ENCODE measurements at regions not wholly inside any gene's neighbourhood (a gene's known extent, or its start where the extent isn't known, plus 50 kb on each side); places are given as distances from the start of the nearest gene placed in this dataset.

- Histone ChIP-seq H3K27ac (no peak overlapping the region), H3K4me1 (no peaks in the 10 kb centered on the region), H3K9me3 (no peaks in the 10 kb centered on the region), H3K27me3 (ENCODE audit: low read depth) (no peaks in the 10 kb centered on the region), H3K36me3 (no peaks in the 10 kb centered on the region), H3K4me3 (no peak overlapping the region)
- no peak for DNase-seq
- ATAC-seq, result no peak
- TF ChIP-seq CTCF (IDR thresholded peaks at IDR 0.05), result no peak
- intact Hi-C loops (cut with DNase I), result no loop called here
Observed at GRCh38 chr4:64551125-64551524, 141.9 kb upstream of the TECRL start.

GRCh38 chr4:64545593-64545992 is 136.3 kb upstream of the TECRL start:
- ATAC-seq, result no peak
- intact Hi-C loops (cut with DNase I), result no loop called here
- Histone ChIP-seq H3K27ac (no peak overlapping the region), H3K27me3 (ENCODE audit: low read depth) (no peaks in the 10 kb centered on the region), H3K9me3 (no peaks in the 10 kb centered on the region), H3K4me1 (no peaks in the 10 kb centered on the region), H3K4me3 (no peak overlapping the region), H3K36me3 (no peaks in the 10 kb centered on the region)
- no peak for DNase-seq
- no peak for TF ChIP-seq CTCF (IDR thresholded peaks at IDR 0.05)

GRCh38 chr4:64539234-64539849 is 130.1 kb upstream of the TECRL start:
- DNase-seq (no peak), ATAC-seq (peak; percentile 66 to 80)
- no peaks in the 10 kb centered on the region for H3K27me3 ChIP-seq (ENCODE audit: low read depth)
- no peak overlapping the region for H3K4me3 ChIP-seq
- H3K27ac ChIP-seq, result no peak overlapping the region
- no peaks in the 10 kb centered on the region for H3K4me1 ChIP-seq
- no peaks in the 10 kb centered on the region for H3K36me3 ChIP-seq
- intact Hi-C loops (cut with DNase I), result no loop called here
- TF ChIP-seq CTCF (IDR thresholded peaks at IDR 0.05), result peak; percentile 66
- H3K9me3 ChIP-seq, result no peaks in the 10 kb centered on the region

GRCh38 chr4:64538219-64538618 is 129.0 kb upstream of the TECRL start:
- Histone ChIP-seq H3K27me3 (ENCODE audit: low read depth) (no peaks in the 10 kb centered on the region), H3K27ac (no peak overlapping the region), H3K36me3 (no peaks in the 10 kb centered on the region), H3K9me3 (no peaks in the 10 kb centered on the region), H3K4me1 (no peaks in the 10 kb centered on the region), H3K4me3 (no peak overlapping the region)
- no peak for TF ChIP-seq CTCF (IDR thresholded peaks at IDR 0.05)
- intact Hi-C loops (cut with DNase I), result no loop called here
- DNase-seq, result no peak
- no peak for ATAC-seq

GRCh38 chr4:64533637-64534036 is 124.4 kb upstream of the TECRL start:
- intact Hi-C loops (cut with DNase I), result no loop called here
- no peak for ATAC-seq
- Histone ChIP-seq H3K36me3 (no peaks in the 10 kb centered on the region), H3K27ac (no peak overlapping the region), H3K4me3 (no peak overlapping the region), H3K4me1 (no peaks in the 10 kb centered on the region), H3K27me3 (ENCODE audit: low read depth) (no peaks in the 10 kb centered on the region), H3K9me3 (no peaks in the 10 kb centered on the region)
- no peak for DNase-seq
- TF ChIP-seq CTCF (IDR thresholded peaks at IDR 0.05), result no peak

GRCh38 chr4:64533159-64533558 is 123.9 kb upstream of the TECRL start:
- no peak for ATAC-seq
- Histone ChIP-seq H3K4me3 (no peak overlapping the region), H3K27me3 (ENCODE audit: low read depth) (no peaks in the 10 kb centered on the region), H3K27ac (no peak overlapping the region), H3K4me1 (no peaks in the 10 kb centered on the region), H3K9me3 (no peaks in the 10 kb centered on the region), H3K36me3 (no peaks in the 10 kb centered on the region)
- intact Hi-C loops (cut with DNase I), result no loop called here
- no peak for DNase-seq
- TF ChIP-seq CTCF (IDR thresholded peaks at IDR 0.05), result no peak

All from lower lobe of right lung (tissue), 2 donors.